Kidney capillary endothelial cell (primary cell): ENCODE measurements at regions not wholly inside any gene's neighbourhood (a gene's known extent, or its start where the extent isn't known, plus 50 kb on each side); places are given as distances from the start of the nearest gene placed in this dataset.
"Not testable (repeated sequence)": the region's sequence is repeated elsewhere in the genome, so short reads cannot be mapped to it uniquely, and the experiment has no call there.

ENCODE experiments used
- DNase-seq: peaks from one replicate; pipeline ENCODE4 v3.0.0-alpha.2; 2018; ENCODE audit warnings: low spot score

GRCh38 chr20:52434453-52434852 is 242.9 kb upstream of the ZFP64 start:
- no peak for DNase-seq

GRCh38 chr20:52434041-52434425 is 242.5 kb upstream of the ZFP64 start:
- DNase-seq = no peak

- DNase-seq = no peak
Observed at GRCh38 chr20:52433326-52434040, 241.9 kb upstream of the ZFP64 start.

- no peak for DNase-seq
Observed at GRCh38 chr20:52432740-52433139, 241.2 kb upstream of the ZFP64 start.

GRCh38 chr20:52429029-52429428 is 237.4 kb upstream of the ZFP64 start:
- no peak for DNase-seq

- DNase-seq = no peak
Observed at GRCh38 chr20:52427960-52428359, 236.4 kb upstream of the ZFP64 start.

- no peak for DNase-seq
Observed at GRCh38 chr20:52426856-52427255, 235.3 kb upstream of the ZFP64 start.

GRCh38 chr20:52425701-52426100 is 234.1 kb upstream of the ZFP64 start:
- DNase-seq = no peak

- no peak for DNase-seq
Observed at GRCh38 chr20:52425253-52425652, 233.7 kb upstream of the ZFP64 start.

GRCh38 chr20:52424357-52424942 is 232.9 kb upstream of the ZFP64 start:
- not testable (repeated sequence) for DNase-seq

GRCh38 chr20:52423536-52424140 is 232.1 kb upstream of the ZFP64 start:
- DNase-seq = not testable (repeated sequence)

GRCh38 chr20:52422574-52423336 is 231.2 kb upstream of the ZFP64 start:
- DNase-seq = no peak

- DNase-seq = no peak
Observed at GRCh38 chr20:52420805-52421204, 229.2 kb upstream of the ZFP64 start.

- no peak for DNase-seq
Observed at GRCh38 chr20:52419205-52419604, 227.6 kb upstream of the ZFP64 start.

GRCh38 chr20:52416953-52417352 is 225.4 kb upstream of the ZFP64 start:
- no peak for DNase-seq

- DNase-seq = no peak
Observed at GRCh38 chr20:52411611-52412010, 220.0 kb upstream of the ZFP64 start.

GRCh38 chr20:52410731-52411234 is 219.2 kb upstream of the ZFP64 start:
- DNase-seq = no peak

GRCh38 chr20:52410182-52410647 is 218.6 kb upstream of the ZFP64 start:
- DNase-seq = no peak

- DNase-seq = no peak
Observed at GRCh38 chr20:52405986-52406385, 214.4 kb upstream of the ZFP64 start.

GRCh38 chr20:52405417-52405816 is 213.8 kb upstream of the ZFP64 start:
- no peak for DNase-seq

GRCh38 chr20:52404671-52405070 is 213.1 kb upstream of the ZFP64 start:
- no peak for DNase-seq

- no peak for DNase-seq
Observed at GRCh38 chr20:52402950-52403349, 211.4 kb upstream of the ZFP64 start.
